ENCODE measurements at regions not wholly inside any gene's neighbourhood (a gene's known extent, or its start where the extent isn't known, plus 50 kb on each side); places are given as distances from the start of the nearest gene placed in this dataset.

GRCh38 chr2:207317378-207317984, 151.7 kb upstream of the KLF7 start:
- Histone ChIP-seq H3K36me3 (ENCODE audit: control insufficient read depth in 1 of 2, insufficient read depth in 2 of 2, low read length in 2 of 2) (no peaks in the 10 kb centered on the region), H3K14ac (ENCODE audit: low read length) (no peak overlapping the region), H3K79me1 (ENCODE audit: low read length) (no peaks in the 10 kb centered on the region), H3K27me3 (ENCODE audit: insufficient read depth, low read length) (no peaks in the 10 kb centered on the region), H3K4me2 (ENCODE audit: low read length) (no peak overlapping the region), H4K8ac (ENCODE audit: low read depth, low read length) (no peak overlapping the region), H4K12ac (ENCODE audit: low read depth, low read length) (no peak overlapping the region), H2AFZ (ENCODE audit: insufficient read depth, low read length, poor library complexity) (no peak overlapping the region), H3K27ac (ENCODE audit: low read depth, low read length) (no peak overlapping the region), H3K4me3 (ENCODE audit: low read depth, low read length) (no peak overlapping the region), H3K79me2 (ENCODE audit: control insufficient read depth, insufficient read depth, low read length, poor library complexity) (no peaks in the 10 kb centered on the region), H3K18ac (ENCODE audit: low read length) (no peak overlapping the region), H2BK120ac (ENCODE audit: insufficient read depth, low read length, poor library complexity) (no peak overlapping the region), H3K4me1 (ENCODE audit: control insufficient read depth in 1 of 2, insufficient read depth in 2 of 2, low read length in 2 of 2) (peaks cover 0 to 2% of the 10 kb centered on the region in 2 experiments), H3K9ac (ENCODE audit: low read length) (no peak overlapping the region), H3K23ac (ENCODE audit: low read length) (no peak overlapping the region), H4K91ac (ENCODE audit: low read depth, low read length) (no peak overlapping the region), H2BK12ac (ENCODE audit: low read length) (no peak overlapping the region), H3K9me3 (ENCODE audit: insufficient read depth, low read depth, low read length) (no peaks in the 10 kb centered on the region), H2AK5ac (ENCODE audit: low read length) (no peak overlapping the region), H2BK5ac (ENCODE audit: low read depth, low read length, poor library complexity) (no peak overlapping the region), H3K4ac (ENCODE audit: low read depth, low read length) (no peak overlapping the region)
- no peak for DNase-seq
- WGBS (ENCODE audit: extremely low coverage, insufficient coverage, insufficient read length), result no CpG with 5 or more reads among the region's 4 CpGs

- H4K91ac ChIP-seq (ENCODE audit: low read depth, low read length), result no peak overlapping the region
- no peak overlapping the region for H3K4ac ChIP-seq (ENCODE audit: low read depth, low read length)
- no peak overlapping the region for H3K9ac ChIP-seq (ENCODE audit: low read length)
- DNase-seq, result no peak
- no peak overlapping the region for H2AFZ ChIP-seq (ENCODE audit: insufficient read depth, low read length, poor library complexity)
- H3K79me1 ChIP-seq (ENCODE audit: low read length), result no peaks in the 10 kb centered on the region
- H2AK5ac ChIP-seq (ENCODE audit: low read length), result no peak overlapping the region
- H3K27me3 ChIP-seq (ENCODE audit: insufficient read depth, low read length), result no peaks in the 10 kb centered on the region
- H2BK5ac ChIP-seq (ENCODE audit: low read depth, low read length, poor library complexity), result no peak overlapping the region
- no peak overlapping the region for H3K18ac ChIP-seq (ENCODE audit: low read length)
- no peaks in the 10 kb centered on the region for H3K79me2 ChIP-seq (ENCODE audit: control insufficient read depth, insufficient read depth, low read length, poor library complexity)
- H3K36me3 ChIP-seq (ENCODE audit: control insufficient read depth in 1 of 2, insufficient read depth in 2 of 2, low read length in 2 of 2), result no peaks in the 10 kb centered on the region
- no peak overlapping the region for H4K8ac ChIP-seq (ENCODE audit: low read depth, low read length)
- no peak overlapping the region for H3K23ac ChIP-seq (ENCODE audit: low read length)
- WGBS (ENCODE audit: extremely low coverage, insufficient coverage, insufficient read length), result no CpG with 5 or more reads among the region's 4 CpGs
- H2BK12ac ChIP-seq (ENCODE audit: low read length), result no peak overlapping the region
- no peak overlapping the region for H3K27ac ChIP-seq (ENCODE audit: low read depth, low read length)
- no peaks in the 10 kb centered on the region for H3K9me3 ChIP-seq (ENCODE audit: insufficient read depth, low read depth, low read length)
- no peak overlapping the region for H4K12ac ChIP-seq (ENCODE audit: low read depth, low read length)
- H3K4me1 ChIP-seq (ENCODE audit: control insufficient read depth in 1 of 2, insufficient read depth in 2 of 2, low read length in 2 of 2), result peaks cover 0 to 2% of the 10 kb centered on the region in 2 experiments
- H3K14ac ChIP-seq (ENCODE audit: low read length), result no peak overlapping the region
- H3K4me2 ChIP-seq (ENCODE audit: low read length), result no peak overlapping the region
- H2BK120ac ChIP-seq (ENCODE audit: insufficient read depth, low read length, poor library complexity), result no peak overlapping the region
- H3K4me3 ChIP-seq (ENCODE audit: low read depth, low read length), result no peak overlapping the region
Observed at GRCh38 chr2:207318181-207318628, 152.5 kb upstream of the KLF7 start.

- no peaks in the 10 kb centered on the region for H3K9me3 ChIP-seq (ENCODE audit: insufficient read depth, low read depth, low read length)
- H3K4me3 ChIP-seq (ENCODE audit: low read depth, low read length), result no peak overlapping the region
- no peak overlapping the region for H4K91ac ChIP-seq (ENCODE audit: low read depth, low read length)
- no peak overlapping the region for H2AK5ac ChIP-seq (ENCODE audit: low read length)
- no peak overlapping the region for H3K4ac ChIP-seq (ENCODE audit: low read depth, low read length)
- H3K14ac ChIP-seq (ENCODE audit: low read length), result no peak overlapping the region
- H3K23ac ChIP-seq (ENCODE audit: low read length), result no peak overlapping the region
- H3K9ac ChIP-seq (ENCODE audit: low read length), result no peak overlapping the region
- no peak overlapping the region for H2BK12ac ChIP-seq (ENCODE audit: low read length)
- DNase-seq, result no peak
- H3K27me3 ChIP-seq (ENCODE audit: insufficient read depth, low read length), result no peaks in the 10 kb centered on the region
- no peaks in the 10 kb centered on the region for H3K36me3 ChIP-seq (ENCODE audit: control insufficient read depth in 1 of 2, insufficient read depth in 2 of 2, low read length in 2 of 2)
- peaks cover 0 to 2% of the 10 kb centered on the region in 2 experiments for H3K4me1 ChIP-seq (ENCODE audit: control insufficient read depth in 1 of 2, insufficient read depth in 2 of 2, low read length in 2 of 2)
- no peak overlapping the region for H2AFZ ChIP-seq (ENCODE audit: insufficient read depth, low read length, poor library complexity)
- H3K27ac ChIP-seq (ENCODE audit: low read depth, low read length), result no peak overlapping the region
- H2BK5ac ChIP-seq (ENCODE audit: low read depth, low read length, poor library complexity), result no peak overlapping the region
- H4K12ac ChIP-seq (ENCODE audit: low read depth, low read length), result no peak overlapping the region
- no peak overlapping the region for H2BK120ac ChIP-seq (ENCODE audit: insufficient read depth, low read length, poor library complexity)
- H3K79me2 ChIP-seq (ENCODE audit: control insufficient read depth, insufficient read depth, low read length, poor library complexity), result no peaks in the 10 kb centered on the region
- no peak overlapping the region for H3K18ac ChIP-seq (ENCODE audit: low read length)
- H3K79me1 ChIP-seq (ENCODE audit: low read length), result no peaks in the 10 kb centered on the region
- no peak overlapping the region for H3K4me2 ChIP-seq (ENCODE audit: low read length)
- H4K8ac ChIP-seq (ENCODE audit: low read depth, low read length), result no peak overlapping the region
Observed at GRCh38 chr2:207319316-207319715, 153.6 kb upstream of the KLF7 start.

- no peak for DNase-seq
- H3K4ac ChIP-seq (ENCODE audit: low read depth, low read length), result no peak overlapping the region
- WGBS (ENCODE audit: extremely low coverage, insufficient coverage, insufficient read length), result no CpG with 5 or more reads among the region's 5 CpGs
Observed at GRCh38 chr2:207320381-207321159, 154.8 kb upstream of the KLF7 start.

More at GRCh38 chr2:207320381-207321159, 154.8 kb upstream of the KLF7 start:
- H2BK12ac ChIP-seq (ENCODE audit: low read length), result no peak overlapping the region
- H4K12ac ChIP-seq (ENCODE audit: low read depth, low read length), result no peak overlapping the region
- H3K79me1 ChIP-seq (ENCODE audit: low read length), result no peaks in the 10 kb centered on the region
- H3K27ac ChIP-seq (ENCODE audit: low read depth, low read length), result no peak overlapping the region
- no peak overlapping the region for H3K23ac ChIP-seq (ENCODE audit: low read length)
- no peaks in the 10 kb centered on the region for H3K9me3 ChIP-seq (ENCODE audit: insufficient read depth, low read depth, low read length)
- H2AK5ac ChIP-seq (ENCODE audit: low read length), result no peak overlapping the region
- H3K9ac ChIP-seq (ENCODE audit: low read length), result no peak overlapping the region
- no peak overlapping the region for H2BK5ac ChIP-seq (ENCODE audit: low read depth, low read length, poor library complexity)
- H4K91ac ChIP-seq (ENCODE audit: low read depth, low read length), result no peak overlapping the region
- H3K18ac ChIP-seq (ENCODE audit: low read length), result no peak overlapping the region
- no peaks in the 10 kb centered on the region for H3K27me3 ChIP-seq (ENCODE audit: insufficient read depth, low read length)
- H4K8ac ChIP-seq (ENCODE audit: low read depth, low read length), result no peak overlapping the region
- no peak overlapping the region for H3K4me2 ChIP-seq (ENCODE audit: low read length)
- H3K79me2 ChIP-seq (ENCODE audit: control insufficient read depth, insufficient read depth, low read length, poor library complexity), result no peaks in the 10 kb centered on the region
- H3K4me1 ChIP-seq (ENCODE audit: control insufficient read depth in 1 of 2, insufficient read depth in 2 of 2, low read length in 2 of 2), result no peaks in the 10 kb centered on the region
- H2BK120ac ChIP-seq (ENCODE audit: insufficient read depth, low read length, poor library complexity), result no peak overlapping the region
- H3K4me3 ChIP-seq (ENCODE audit: low read depth, low read length), result no peak overlapping the region
- no peaks in the 10 kb centered on the region for H3K36me3 ChIP-seq (ENCODE audit: control insufficient read depth in 1 of 2, insufficient read depth in 2 of 2, low read length in 2 of 2)
- no peak overlapping the region for H3K14ac ChIP-seq (ENCODE audit: low read length)
- no peak overlapping the region for H2AFZ ChIP-seq (ENCODE audit: insufficient read depth, low read length, poor library complexity)

All from trophoblast cell (in vitro differentiated cells and primary cell).